ENCODE measurements at regions not wholly inside any gene's neighbourhood (a gene's known extent, or its start where the extent isn't known, plus 50 kb on each side); places are given as distances from the start of the nearest gene placed in this dataset.
"Not testable (repeated sequence)": the region's sequence is repeated elsewhere in the genome, so short reads cannot be mapped to it uniquely, and the experiment has no call there.

GRCh38 chr11:23155503-23155902, 295.2 kb upstream of the CCDC179 start:
- DNase-seq: no peak

DNA sequence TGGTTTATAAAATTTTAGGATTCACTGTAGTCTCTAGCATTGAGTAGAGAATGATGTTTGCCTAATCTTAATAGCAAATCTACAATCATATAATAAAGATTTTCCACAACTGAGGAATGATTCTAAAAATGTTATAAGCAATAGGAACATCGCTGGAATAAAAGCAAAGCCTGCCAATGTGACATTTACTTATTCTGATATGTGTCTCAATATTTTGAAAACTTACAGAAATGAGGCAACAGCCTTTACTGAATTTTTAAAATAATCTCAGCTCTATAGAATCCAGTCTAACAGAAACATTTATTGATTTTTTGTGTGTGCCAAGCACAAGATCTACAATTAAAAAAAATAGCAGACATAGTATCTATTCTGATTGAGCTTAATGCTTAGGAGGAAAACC, 303.7 kb upstream of the CCDC179 start:
- DNase-seq: no peak

- DNase-seq: no peak
Measured at GRCh38 chr11:23166376-23166775, 306.1 kb upstream of the CCDC179 start.

DNA sequence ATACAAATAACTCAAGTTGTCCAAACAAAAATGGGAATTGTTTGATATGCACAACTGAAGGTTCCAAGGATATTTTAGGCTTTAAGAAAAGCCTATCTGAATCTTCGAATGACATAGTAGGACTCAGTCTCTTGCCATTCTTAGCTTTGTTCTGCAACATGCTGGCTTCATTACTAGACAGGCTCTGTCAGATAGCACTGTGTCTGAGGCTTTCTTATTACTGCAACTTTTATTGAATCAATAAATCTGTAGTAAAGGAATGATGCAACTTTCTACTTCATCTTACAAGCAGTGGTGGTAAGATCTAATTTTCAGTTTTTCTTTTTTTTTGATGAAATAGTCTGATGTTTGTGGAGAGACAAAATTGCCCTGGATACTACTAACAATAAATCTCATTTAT, 319.3 kb upstream of the CCDC179 start:
- DNase-seq: no peak

DNA sequence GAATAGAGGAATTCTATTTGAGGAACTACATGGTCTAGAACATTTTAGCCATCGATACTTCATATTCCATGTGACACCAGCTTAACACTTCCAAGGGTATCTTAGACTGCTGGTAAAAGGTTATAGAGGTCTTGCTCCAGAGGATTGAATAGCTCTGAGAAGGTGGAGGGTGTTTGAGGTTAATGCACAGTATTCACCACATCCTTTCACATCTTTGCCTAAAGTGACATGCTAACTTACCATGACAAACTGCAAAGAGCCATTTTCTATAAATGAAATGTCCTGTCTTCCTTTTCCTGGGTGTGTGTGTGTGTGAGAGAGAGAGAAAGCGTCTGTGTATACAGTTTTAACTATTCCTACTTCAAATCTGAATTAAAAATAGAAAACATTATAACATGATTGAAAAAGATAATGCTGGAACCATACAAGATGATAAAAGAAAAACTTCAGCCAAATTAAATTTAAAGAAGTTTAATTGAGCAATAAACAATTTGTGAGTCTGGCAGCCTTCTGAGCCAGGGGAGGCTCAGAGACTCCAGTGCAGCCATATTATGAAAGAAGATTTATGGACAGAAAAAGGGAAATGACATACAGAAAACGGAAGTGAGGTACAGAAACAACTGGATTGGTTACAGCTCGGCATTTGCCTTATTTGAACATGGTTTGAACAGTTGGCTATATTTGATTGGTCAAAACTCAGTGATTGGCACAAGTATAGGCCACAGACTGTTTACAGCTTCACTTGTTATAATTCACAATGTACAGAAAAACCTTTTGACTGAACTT, 320.9 kb upstream of the CCDC179 start:
- DNase-seq: no peak

GRCh38 chr11:23192256-23192655, 332.0 kb upstream of the CCDC179 start:
- no peak for DNase-seq

GRCh38 chr11:23201936-23202522, 341.8 kb upstream of the CCDC179 start:
- DNase-seq: no peak

GRCh38 chr11:23202611-23203010, 342.3 kb upstream of the CCDC179 start:
- DNase-seq: no peak

- no peak for DNase-seq
Measured at GRCh38 chr11:23205156-23205871, 345.0 kb upstream of the CCDC179 start.

GRCh38 chr11:23206741-23207336, 346.6 kb upstream of the CCDC179 start:
- DNase-seq: no peak

DNA sequence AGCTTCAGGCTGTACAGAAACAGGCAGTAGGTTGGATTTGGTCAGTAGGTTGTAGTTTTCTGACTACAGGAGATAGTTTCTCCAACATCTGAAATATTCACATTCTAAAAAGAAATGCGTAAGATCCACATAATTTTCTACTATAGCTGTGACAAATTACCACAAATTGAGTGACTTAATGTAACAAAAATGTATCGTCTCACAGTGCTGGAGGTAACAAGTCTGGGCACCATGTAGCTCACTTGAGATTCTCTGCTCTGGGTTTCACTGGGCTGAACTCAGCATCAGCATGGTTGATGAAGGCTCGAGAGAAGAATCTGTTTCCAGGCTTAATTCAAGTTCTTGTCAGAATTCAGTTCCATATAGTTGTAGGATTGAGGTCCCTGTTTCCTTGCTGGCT, 350.9 kb upstream of the CCDC179 start:
- DNase-seq: no peak

GRCh38 chr11:23212807-23213206, 352.5 kb upstream of the CCDC179 start:
- DNase-seq: no peak

DNA sequence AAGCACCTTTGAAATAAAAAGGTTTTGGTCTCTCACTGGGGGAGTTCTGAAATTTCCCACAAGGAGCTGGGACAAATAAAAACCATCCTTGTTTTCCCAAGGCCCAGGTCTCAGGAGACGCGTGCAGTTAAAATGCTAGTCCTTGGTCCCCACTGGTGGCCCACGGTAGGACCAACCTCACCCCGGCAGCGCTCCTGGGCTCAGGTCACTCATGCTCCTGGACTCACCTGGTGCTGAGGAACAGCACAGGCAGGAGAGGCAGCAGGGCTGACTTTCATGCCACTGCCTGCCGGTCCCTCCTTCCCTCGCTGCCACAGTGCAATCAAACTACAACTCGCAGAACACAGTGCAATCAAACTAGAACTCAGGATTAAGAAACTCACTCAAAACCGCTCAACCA, 356.8 kb upstream of the CCDC179 start:
- no peak for DNase-seq

GRCh38 chr11:23220086-23220485, 359.8 kb upstream of the CCDC179 start:
- DNase-seq: not testable (repeated sequence)

DNA sequence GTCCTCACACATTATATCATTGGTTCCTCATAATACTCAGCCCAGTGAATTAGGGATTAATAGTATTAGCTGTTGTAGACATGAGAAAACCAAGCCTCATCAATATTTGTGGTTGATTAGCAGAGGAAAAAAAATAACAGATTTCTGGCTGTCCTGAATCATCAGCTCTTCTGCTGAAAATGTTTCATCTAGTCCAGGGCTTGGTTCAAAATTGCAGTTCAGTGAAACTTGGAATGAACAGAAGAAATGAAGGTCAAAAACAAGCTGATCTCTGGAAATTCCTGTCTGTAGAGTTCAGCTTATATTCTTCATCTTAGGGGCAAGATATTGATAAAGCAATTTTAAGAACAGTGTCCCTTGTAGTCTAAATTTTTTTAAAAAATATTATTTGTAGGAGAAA, 361.1 kb upstream of the CCDC179 start:
- no peak for DNase-seq

- DNase-seq: no peak
Measured at GRCh38 chr11:23226331-23227077, 366.2 kb upstream of the CCDC179 start.

- no peak for DNase-seq
Measured at GRCh38 chr11:23227078-23227445, 366.8 kb upstream of the CCDC179 start.

GRCh38 chr11:23232652-23233051, 372.4 kb upstream of the CCDC179 start:
- no peak for DNase-seq

DNA sequence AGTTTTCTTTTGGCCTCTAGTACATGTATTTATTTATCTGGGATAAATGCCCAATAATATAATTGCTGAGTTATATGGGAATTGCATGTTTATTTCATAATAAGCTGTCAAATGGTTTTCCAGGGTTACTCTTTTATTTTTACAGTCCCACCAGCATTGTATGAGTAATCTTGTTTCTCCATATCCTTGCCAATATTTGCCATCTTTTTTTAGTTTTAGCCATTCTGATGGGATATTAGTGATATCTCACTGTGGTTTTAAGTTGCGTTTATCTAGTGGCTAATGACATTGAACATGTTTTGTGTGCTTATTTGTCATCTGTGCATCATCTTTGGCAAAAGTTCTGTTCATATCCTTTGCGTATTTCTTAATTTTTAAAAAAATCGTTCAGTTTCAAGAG, 372.8 kb upstream of the CCDC179 start:
- DNase-seq: no peak

- DNase-seq: no peak
Measured at GRCh38 chr11:23236826-23237555, 376.7 kb upstream of the CCDC179 start.

- no peak for DNase-seq
Measured at GRCh38 chr11:23252426-23252825, 392.2 kb upstream of the CCDC179 start.

- DNase-seq: no peak
Measured at GRCh38 chr11:23257088-23257487, 396.8 kb upstream of the CCDC179 start.
